Inferior parietal cortex (tissue), 1 donor: ENCODE measurements at regions not wholly inside any gene's neighbourhood (a gene's known extent, or its start where the extent isn't known, plus 50 kb on each side); places are given as distances from the start of the nearest gene placed in this dataset.

ENCODE experiments used
- DNase-seq: peaks from one replicate; pipeline ENCODE4 v3.0.0-alpha.2; 2016; ENCODE audit errors: extremely low spot score

- DNase-seq = peak; percentile 59
Observed at GRCh38 chr15:31869686-31870307, 160.5 kb upstream of the CHRNA7 start.

GRCh38 chr15:31870328-31871165 lies 159.8 kb upstream of the CHRNA7 start, which contains the start of gene OTUD7A:
TSS of gene OTUD7A (minus strand) at chr15:31870673.
- peak; percentile 83 for DNase-seq

- no peak for DNase-seq
Observed at GRCh38 chr15:31871166-31871886, 159.0 kb upstream of the CHRNA7 start.

- no peak for DNase-seq
Observed at GRCh38 chr15:31871887-31872281, 158.4 kb upstream of the CHRNA7 start.

- DNase-seq = no peak
Observed at GRCh38 chr15:31887246-31887645, 143.1 kb upstream of the CHRNA7 start.

- DNase-seq = no peak
Observed at GRCh38 chr15:31892513-31892912, 137.8 kb upstream of the CHRNA7 start.

- no peak for DNase-seq
Observed at GRCh38 chr15:31893780-31894179, 136.5 kb upstream of the CHRNA7 start.

- DNase-seq = no peak
Observed at GRCh38 chr15:31897746-31898145, 132.6 kb upstream of the CHRNA7 start.

- no peak for DNase-seq
Observed at GRCh38 chr15:31901501-31901900, 128.8 kb upstream of the CHRNA7 start.

GRCh38 chr15:31905054-31905453 lies 125.3 kb upstream of the CHRNA7 start:
- DNase-seq = no peak

- DNase-seq = no peak
Observed at GRCh38 chr15:31925541-31925940, 104.8 kb upstream of the CHRNA7 start.

- no peak for DNase-seq
Observed at GRCh38 chr15:31930967-31931366, 99.3 kb upstream of the CHRNA7 start.

- no peak for DNase-seq
Observed at GRCh38 chr15:31932576-31932975, 97.7 kb upstream of the CHRNA7 start.

- no peak for DNase-seq
Observed at GRCh38 chr15:31934821-31935220, 95.5 kb upstream of the CHRNA7 start.

- no peak for DNase-seq
Observed at GRCh38 chr15:31953478-31953877, 76.8 kb upstream of the CHRNA7 start.

GRCh38 chr15:31954374-31955172 lies 75.7 kb upstream of the CHRNA7 start:
- DNase-seq = peak; percentile 45

GRCh38 chr15:31955734-31956133 lies 74.6 kb upstream of the CHRNA7 start:
- no peak for DNase-seq

- no peak for DNase-seq
Observed at GRCh38 chr15:31957581-31957980, 72.7 kb upstream of the CHRNA7 start.

GRCh38 chr15:31964586-31965307 lies 65.6 kb upstream of the CHRNA7 start:
- DNase-seq = no peak

- DNase-seq = no peak
Observed at GRCh38 chr15:31970007-31970406, 60.3 kb upstream of the CHRNA7 start.

GRCh38 chr15:31973197-31973596 lies 57.1 kb upstream of the CHRNA7 start:
- no peak for DNase-seq
